Stimulated activated CD8-positive, alpha-beta memory T cell treated with anti-CD3 and anti-CD28 coated beads, Interleukin-15, amount 100 ng/mL, for 48 hours (primary cell): ENCODE measurements at regions not wholly inside any gene's neighbourhood (a gene's known extent, or its start where the extent isn't known, plus 50 kb on each side); places are given as distances from the start of the nearest gene placed in this dataset.
"Not testable (repeated sequence)": the region's sequence is repeated elsewhere in the genome, so short reads cannot be mapped to it uniquely, and the experiment has no call there.

Experiments
- DNase-seq, 2 donors: peaks; one replicate each; pipeline ENCODE4 v3.0.0-alpha.2; 2020; ENCODE audit warnings: low read depth in 2 of 2

GRCh38 chr9:41839786-41840185 is 289.4 kb downstream of the CNTNAP3B start:
- not testable (repeated sequence) for DNase-seq

GRCh38 chr9:41838953-41839352 is 290.3 kb downstream of the CNTNAP3B start:
- not testable (repeated sequence) for DNase-seq

GRCh38 chr9:41838562-41838851 is 290.7 kb downstream of the CNTNAP3B start:
- DNase-seq, result not testable (repeated sequence)

GRCh38 chr9:41837684-41838561 is 291.3 kb downstream of the CNTNAP3B start:
- DNase-seq, result not testable (repeated sequence)

- not testable (repeated sequence) for DNase-seq
Observed at GRCh38 chr9:41833108-41833507, 296.1 kb downstream of the CNTNAP3B start.

GRCh38 chr9:41824723-41825122 is 304.5 kb downstream of the CNTNAP3B start:
- not testable (repeated sequence) for DNase-seq

- not testable (repeated sequence) for DNase-seq
Observed at GRCh38 chr9:41802706-41803105, 326.5 kb downstream of the CNTNAP3B start.

GRCh38 chr9:41798684-41799083 is 330.5 kb downstream of the CNTNAP3B start:
- not testable (repeated sequence) for DNase-seq

- not testable (repeated sequence) for DNase-seq
Observed at GRCh38 chr9:41790719-41791363, 338.4 kb downstream of the CNTNAP3B start.

GRCh38 chr9:41790007-41790406 is 339.2 kb downstream of the CNTNAP3B start:
- not testable (repeated sequence) for DNase-seq

GRCh38 chr9:41789387-41789786 is 339.8 kb downstream of the CNTNAP3B start:
- DNase-seq, result not testable (repeated sequence)

GRCh38 chr9:41787951-41788350 is 341.3 kb downstream of the CNTNAP3B start:
- not testable (repeated sequence) for DNase-seq

- not testable (repeated sequence) for DNase-seq
Observed at GRCh38 chr9:41787270-41787669, 342.0 kb downstream of the CNTNAP3B start.

GRCh38 chr9:41784006-41784405 is 345.2 kb downstream of the CNTNAP3B start:
- DNase-seq, result not testable (repeated sequence)

- DNase-seq, result not testable (repeated sequence)
Observed at GRCh38 chr9:41783070-41783810, 346.0 kb downstream of the CNTNAP3B start.

GRCh38 chr9:41781899-41782298 is 347.3 kb downstream of the CNTNAP3B start:
- not testable (repeated sequence) for DNase-seq

- DNase-seq, result not testable (repeated sequence)
Observed at GRCh38 chr9:41779897-41780406, 349.3 kb downstream of the CNTNAP3B start.

- DNase-seq, result not testable (repeated sequence)
Observed at GRCh38 chr9:41779192-41779591, 350.0 kb downstream of the CNTNAP3B start.

GRCh38 chr9:41778535-41779071 is 350.6 kb downstream of the CNTNAP3B start:
- DNase-seq, result not testable (repeated sequence)

- not testable (repeated sequence) for DNase-seq
Observed at GRCh38 chr9:41777536-41777935, 351.7 kb downstream of the CNTNAP3B start.

GRCh38 chr9:41772541-41772940 is 356.7 kb downstream of the CNTNAP3B start:
- not testable (repeated sequence) for DNase-seq

GRCh38 chr9:41771693-41772092 is 357.5 kb downstream of the CNTNAP3B start:
- DNase-seq, result not testable (repeated sequence)
